AG10803 (cell line): ENCODE measurements at regions not wholly inside any gene's neighbourhood (a gene's known extent, or its start where the extent isn't known, plus 50 kb on each side); places are given as distances from the start of the nearest gene placed in this dataset.

Experiments used
- DNase-seq: peaks from one replicate; pipeline ENCODE4 v3.0.0; 2010; ENCODE audit warnings: low read depth
- H3K4me3 ChIP-seq: 2 replicates; pipeline ENCODE4 v1.5.1; 2011; ENCODE audit warnings: mild to moderate bottlenecking, low read length, control low read depth
- TF ChIP-seq, protein P1 (sequence below): conservative IDR thresholded peaks from 2 replicates; pipeline ENCODE4 v1.5.1; 2011; ENCODE audit warnings: mild to moderate bottlenecking, low read length, control low read depth, inconsistent platforms

DNA sequence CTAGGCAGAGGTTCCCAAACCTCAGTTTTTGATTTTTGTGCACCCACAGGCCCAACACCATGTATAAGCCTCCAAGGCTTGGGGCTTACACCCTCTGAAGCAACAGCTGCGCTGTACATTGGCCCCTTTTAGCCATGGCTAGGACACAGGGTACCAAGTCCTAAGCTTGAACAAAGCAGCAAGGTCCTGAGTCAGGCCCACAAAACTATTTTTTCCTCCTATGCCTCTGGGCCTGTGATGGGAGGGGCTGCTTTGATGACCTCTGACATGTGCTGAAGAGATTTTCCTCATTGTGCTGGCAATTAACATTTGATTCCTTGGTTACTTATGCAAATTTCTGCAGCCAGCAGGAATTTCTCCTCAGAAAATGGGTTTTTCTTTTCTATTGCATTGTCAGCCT is 262.2 kb upstream of the CEP162 start:
- TF ChIP-seq, protein P1, sequence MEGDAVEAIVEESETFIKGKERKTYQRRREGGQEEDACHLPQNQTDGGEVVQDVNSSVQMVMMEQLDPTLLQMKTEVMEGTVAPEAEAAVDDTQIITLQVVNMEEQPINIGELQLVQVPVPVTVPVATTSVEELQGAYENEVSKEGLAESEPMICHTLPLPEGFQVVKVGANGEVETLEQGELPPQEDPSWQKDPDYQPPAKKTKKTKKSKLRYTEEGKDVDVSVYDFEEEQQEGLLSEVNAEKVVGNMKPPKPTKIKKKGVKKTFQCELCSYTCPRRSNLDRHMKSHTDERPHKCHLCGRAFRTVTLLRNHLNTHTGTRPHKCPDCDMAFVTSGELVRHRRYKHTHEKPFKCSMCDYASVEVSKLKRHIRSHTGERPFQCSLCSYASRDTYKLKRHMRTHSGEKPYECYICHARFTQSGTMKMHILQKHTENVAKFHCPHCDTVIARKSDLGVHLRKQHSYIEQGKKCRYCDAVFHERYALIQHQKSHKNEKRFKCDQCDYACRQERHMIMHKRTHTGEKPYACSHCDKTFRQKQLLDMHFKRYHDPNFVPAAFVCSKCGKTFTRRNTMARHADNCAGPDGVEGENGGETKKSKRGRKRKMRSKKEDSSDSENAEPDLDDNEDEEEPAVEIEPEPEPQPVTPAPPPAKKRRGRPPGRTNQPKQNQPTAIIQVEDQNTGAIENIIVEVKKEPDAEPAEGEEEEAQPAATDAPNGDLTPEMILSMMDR, result no peak
- H3K4me3 ChIP-seq, result no peak overlapping the region
- no peak for DNase-seq

DNA sequence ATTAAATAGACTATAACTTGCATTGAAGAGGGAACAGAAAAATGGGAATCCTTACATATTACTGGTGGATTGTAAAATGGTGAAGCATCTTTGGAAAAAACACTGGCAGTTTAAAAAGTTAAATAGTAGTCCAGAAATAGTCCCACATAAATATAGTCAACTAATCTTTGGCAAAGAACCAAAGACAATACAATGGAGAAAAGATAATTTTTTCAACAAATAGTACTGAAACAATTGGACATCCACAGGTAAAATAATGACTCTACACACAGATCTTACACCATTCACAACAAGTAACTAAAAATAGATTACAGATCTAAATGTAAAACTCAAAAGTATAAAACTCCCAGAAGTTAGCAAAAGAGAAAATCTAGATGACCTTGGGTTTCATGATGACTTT is 259.1 kb upstream of the CEP162 start:
- DNase-seq, result no peak
- no peak overlapping the region for H3K4me3 ChIP-seq
- TF ChIP-seq, protein P1, result no peak

DNA sequence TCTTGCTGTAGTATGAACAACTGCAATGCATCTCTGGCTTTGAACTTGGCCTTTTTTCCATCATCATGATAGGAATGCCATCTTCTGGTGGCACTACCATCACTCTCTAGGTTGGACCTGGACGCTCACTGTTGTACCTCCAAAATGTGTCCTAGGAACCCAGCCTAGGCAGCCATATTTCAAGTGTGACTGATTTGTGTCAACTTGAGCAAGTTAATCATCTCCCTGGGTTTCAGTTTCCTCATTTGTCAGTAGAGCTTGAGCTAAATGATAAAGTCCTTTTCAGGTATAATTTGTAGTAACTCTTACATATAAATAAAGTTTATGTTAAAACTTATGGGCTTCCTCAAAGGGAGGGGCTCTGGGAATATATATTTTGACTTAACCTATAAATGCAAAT is 241.7 kb upstream of the CEP162 start:
- no peak overlapping the region for H3K4me3 ChIP-seq
- TF ChIP-seq, protein P1, result no peak
- DNase-seq, result no peak

DNA sequence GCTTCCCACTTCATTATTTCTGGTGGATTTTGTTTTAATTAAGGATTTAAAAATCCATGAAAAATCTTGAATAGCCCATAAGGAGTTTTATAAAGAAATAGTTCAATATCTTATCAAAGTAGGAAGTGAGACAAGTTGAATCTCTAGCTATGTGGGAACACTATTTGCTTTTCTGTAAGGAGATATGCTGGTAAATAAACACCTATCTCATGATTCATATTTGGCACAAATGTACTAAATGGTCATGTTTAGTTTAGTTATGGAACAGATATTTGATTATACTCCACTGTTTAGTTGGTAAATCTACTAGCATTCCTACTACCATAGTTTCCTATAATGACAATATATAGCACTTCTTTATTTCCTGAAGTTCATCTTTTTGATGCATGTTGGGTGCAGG is 239.9 kb upstream of the CEP162 start:
- no peak for DNase-seq
- H3K4me3 ChIP-seq, result no peak overlapping the region
- TF ChIP-seq, protein P1, result no peak

DNA sequence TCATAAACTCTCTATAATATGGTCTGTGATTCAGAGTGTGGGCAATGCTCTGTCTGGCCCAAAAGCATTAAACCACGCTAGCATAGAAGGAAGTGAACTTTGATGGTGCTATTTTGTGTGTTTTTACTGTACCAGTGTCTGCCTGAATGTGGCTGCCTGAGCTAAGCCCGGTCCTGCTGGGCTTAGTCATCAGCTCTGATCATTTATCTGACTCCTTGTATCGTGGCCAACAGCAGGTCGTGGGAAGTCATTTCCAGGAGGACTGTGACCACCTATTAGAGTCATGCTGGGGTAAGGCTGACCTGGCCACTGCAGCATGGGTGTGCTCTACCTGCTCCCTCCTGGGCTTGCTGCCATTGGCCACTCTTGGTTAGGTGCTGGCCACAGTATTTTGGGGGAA is 239.1 kb upstream of the CEP162 start:
- no peak overlapping the region for H3K4me3 ChIP-seq
- DNase-seq, result peak; percentile 43
- TF ChIP-seq, protein P1, result no peak

DNA sequence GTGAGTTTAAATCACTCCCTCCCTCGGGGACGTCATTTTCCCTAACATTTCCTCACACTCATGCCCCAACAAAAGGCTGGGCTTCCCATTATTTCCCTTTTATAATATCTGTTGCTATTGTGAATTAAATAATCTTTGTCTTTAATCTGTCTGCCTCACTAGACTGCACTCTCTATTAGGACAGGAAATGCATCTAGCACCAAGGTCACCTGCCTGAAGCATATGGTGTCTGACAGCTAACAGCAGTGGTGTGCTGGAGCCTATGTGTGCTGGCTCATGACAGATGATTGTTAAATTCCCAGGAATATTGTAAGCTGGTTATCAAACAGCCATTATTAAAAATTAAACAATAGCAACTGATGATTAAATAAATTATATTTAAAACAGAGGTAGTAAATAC is 237.0 kb upstream of the CEP162 start:
- DNase-seq, result no peak
- no peak overlapping the region for H3K4me3 ChIP-seq
- TF ChIP-seq, protein P1, result no peak

DNA sequence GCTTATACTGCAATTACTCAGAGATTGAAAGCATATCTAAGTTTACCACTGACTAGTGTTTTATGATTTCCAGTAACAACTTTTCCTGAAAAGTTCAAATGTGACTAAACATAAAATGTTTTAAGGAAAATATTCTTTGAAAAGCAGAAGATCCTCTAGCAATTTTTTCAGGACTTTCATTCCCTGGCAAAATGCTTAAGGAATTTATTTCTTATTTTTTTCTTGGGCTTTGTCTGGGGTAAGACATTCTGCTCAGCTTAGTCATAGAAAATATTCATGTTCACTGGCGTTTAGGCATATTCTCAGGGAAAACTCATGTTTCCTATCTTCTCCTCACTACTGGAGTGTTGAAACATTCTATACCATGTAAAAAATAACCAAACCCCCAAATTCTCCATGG is 235.3 kb upstream of the CEP162 start:
- TF ChIP-seq, protein P1, result no peak
- DNase-seq, result peak; percentile 78
- H3K4me3 ChIP-seq, result no peak overlapping the region
